ENCODE measurements at regions not wholly inside any gene's neighbourhood (a gene's known extent, or its start where the extent isn't known, plus 50 kb on each side); places are given as distances from the start of the nearest gene placed in this dataset.

DNA sequence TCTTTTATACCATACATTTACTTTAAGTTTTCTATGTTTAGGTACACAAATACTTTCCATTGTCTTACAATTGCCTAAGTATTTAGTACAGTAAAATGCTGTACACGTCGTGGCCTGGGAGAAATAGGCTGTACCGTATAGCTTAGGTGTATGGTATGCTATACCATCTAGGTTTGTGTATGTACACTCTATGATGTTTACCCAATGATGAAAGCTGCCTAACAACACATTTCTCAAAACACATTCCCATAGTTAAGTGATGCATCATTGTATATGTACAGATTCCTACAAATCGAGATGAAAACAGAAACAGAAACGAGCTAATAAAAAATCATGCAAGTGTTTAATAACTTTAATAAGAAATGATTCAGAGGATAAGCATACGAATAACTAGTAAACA, 51.6 kb downstream of the SPANXA2 start:
- DNase-seq (ENCODE audit: low read depth), result no peak

DNA sequence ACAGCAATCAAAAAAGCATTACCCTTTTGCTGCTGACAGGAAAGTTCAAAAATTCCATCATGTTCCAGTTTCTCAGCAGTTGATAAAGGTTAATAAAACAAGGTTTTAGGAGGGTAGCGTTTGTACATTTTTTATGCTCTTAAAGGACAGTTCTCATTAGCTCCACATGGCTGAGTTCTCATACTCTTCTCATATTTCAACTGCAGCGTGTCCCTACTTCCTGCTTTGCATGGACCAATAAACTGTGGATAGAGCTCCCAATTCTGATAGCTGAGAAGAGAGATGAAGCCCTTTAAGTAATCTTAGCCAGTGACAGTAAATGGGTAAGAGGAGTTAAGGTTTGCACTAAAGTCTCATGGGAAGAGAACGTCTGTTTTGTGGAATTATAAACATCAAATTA, 53.5 kb downstream of the SPANXA2 start:
- peak; percentile 11 for DNase-seq (ENCODE audit: low read depth)

All from fibroblast of gingiva (primary cell).